Head of caudate nucleus (tissue), 42 donors: ENCODE measurements at regions not wholly inside any gene's neighbourhood (a gene's known extent, or its start where the extent isn't known, plus 50 kb on each side); places are given as distances from the start of the nearest gene placed in this dataset.

Source experiments
- DNase-seq, 42 donors: peaks; one replicate each; pipeline versions ENCODE4 v3.0.0 to v3.0.0-alpha.2; 2020 to 2021; ENCODE audit warnings: mixed read lengths in 7 of 42
- intact Hi-C: fragments of 100-400 bp; cut with DNase I; formaldehyde crosslinking; loops from one replicate; pipeline ENCODE4 v1.15.0; 2022

- no peak for DNase-seq
- intact Hi-C loops, result no loop called here
These were observed 68.1 kb upstream of the PCSK2 start for GRCh38 chr20:17158701-17159100.

GRCh38 chr20:17161673-17162481 is 65.0 kb upstream of the PCSK2 start:
- DNase-seq, result peak in 1 of 42 donors; percentile 37
- intact Hi-C loops, result no loop called here

GRCh38 chr20:17168026-17168612 is 58.7 kb upstream of the PCSK2 start:
- intact Hi-C loops, result no loop called here
- DNase-seq, result no peak

- peak in 3 of 42 donors; percentile 4 to 13 (median 9) for DNase-seq
- intact Hi-C loops, result no loop called here
These were observed 57.2 kb upstream of the PCSK2 start for GRCh38 chr20:17169585-17170136.

- intact Hi-C loops, result no loop called here
- no peak for DNase-seq
These were observed 55.0 kb upstream of the PCSK2 start for GRCh38 chr20:17171746-17172280.

GRCh38 chr20:17172836-17173516 is 53.9 kb upstream of the PCSK2 start:
- intact Hi-C loops, result no loop called here

More at GRCh38 chr20:17172836-17173516, 53.9 kb upstream of the PCSK2 start:
- DNase-seq, result no peak
